KBM-7 (cell line): ENCODE measurements at regions not wholly inside any gene's neighbourhood (a gene's known extent, or its start where the extent isn't known, plus 50 kb on each side); places are given as distances from the start of the nearest gene placed in this dataset.
"Not testable (repeated sequence)": the region's sequence is repeated elsewhere in the genome, so short reads cannot be mapped to it uniquely, and the experiment has no call there.

Experiments used
- DNase-seq: peaks from one replicate; pipeline ENCODE4 v3.0.0-alpha.2; 2015
- in situ Hi-C: fragments of 300-500 bp; cut with MboI; formaldehyde crosslinking; loops from 2 replicates; pipeline ENCODE4 v1.14.3; 2020; ENCODE audit warnings: low sequenced_read_pairs, low pct_unique_long_range_greater_than_20kb, mixed read lengths

- no peak for DNase-seq
- in situ Hi-C loops = no loop called here
Observed at GRCh38 chr4:179059396-179059795, 1617.2 kb upstream of the AGA start.

DNA sequence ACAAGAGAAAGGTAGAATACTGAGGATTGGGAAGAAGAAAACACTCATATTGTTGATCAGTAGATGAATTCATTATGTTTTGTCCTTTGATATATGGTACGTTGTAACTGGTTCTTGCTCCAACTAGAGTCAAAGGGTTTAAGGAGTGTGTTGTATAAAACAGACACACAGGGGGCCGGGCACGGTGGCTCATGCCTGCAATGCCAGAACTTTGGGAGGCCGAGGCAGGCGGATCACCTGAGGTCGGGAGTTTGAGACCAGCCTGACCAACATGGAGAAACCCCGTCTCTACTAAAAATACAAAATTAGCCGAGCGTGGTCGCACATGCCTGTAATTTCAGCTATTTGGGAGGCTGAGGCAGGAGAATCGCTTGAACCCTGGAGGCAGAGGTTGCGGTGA lies 1624.0 kb upstream of the AGA start:
- DNase-seq, in situ Hi-C loops: not testable (repeated sequence)

- in situ Hi-C loops = no loop called here
- DNase-seq = no peak
Observed at GRCh38 chr4:179071131-179071530, 1628.9 kb upstream of the AGA start.

- in situ Hi-C loops = no loop called here
- no peak for DNase-seq
Observed at GRCh38 chr4:179076865-179077264, 1634.6 kb upstream of the AGA start.

- DNase-seq = peak; percentile 23
Observed at GRCh38 chr4:179095585-179096221, 1653.5 kb upstream of the AGA start.

GRCh38 chr4:179097741-179098140 lies 1655.5 kb upstream of the AGA start:
- peak; percentile 19 for DNase-seq

More at GRCh38 chr4:179095585-179096221, 1653.5 kb upstream of the AGA start:
- in situ Hi-C loops = no loop called here

DNA sequence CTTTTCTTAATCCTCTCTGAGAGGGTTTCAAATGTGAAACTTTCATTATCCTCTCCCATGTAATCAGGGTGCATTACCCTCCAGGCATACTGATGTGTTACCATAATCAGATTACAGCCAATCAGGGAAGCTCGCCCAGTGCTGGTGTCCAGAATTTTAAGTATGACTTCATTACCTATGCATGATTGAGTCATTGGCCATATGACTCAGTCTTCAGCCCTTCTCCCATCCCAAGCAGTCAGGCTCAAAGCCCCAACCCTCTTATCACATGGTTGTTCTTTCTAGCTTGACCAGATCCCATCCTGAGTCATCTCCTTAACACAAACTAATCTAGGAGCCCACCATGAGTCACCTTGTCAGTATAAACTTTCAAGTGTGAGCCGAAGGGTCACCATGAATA lies 1668.1 kb upstream of the AGA start:
- in situ Hi-C loops = no loop called here
- DNase-seq = no peak

More at GRCh38 chr4:179097741-179098140, 1655.5 kb upstream of the AGA start:
- in situ Hi-C loops = no loop called here

- DNase-seq = no peak
- in situ Hi-C loops = no loop called here
Observed at GRCh38 chr4:179110816-179111215, 1668.6 kb upstream of the AGA start.

DNA sequence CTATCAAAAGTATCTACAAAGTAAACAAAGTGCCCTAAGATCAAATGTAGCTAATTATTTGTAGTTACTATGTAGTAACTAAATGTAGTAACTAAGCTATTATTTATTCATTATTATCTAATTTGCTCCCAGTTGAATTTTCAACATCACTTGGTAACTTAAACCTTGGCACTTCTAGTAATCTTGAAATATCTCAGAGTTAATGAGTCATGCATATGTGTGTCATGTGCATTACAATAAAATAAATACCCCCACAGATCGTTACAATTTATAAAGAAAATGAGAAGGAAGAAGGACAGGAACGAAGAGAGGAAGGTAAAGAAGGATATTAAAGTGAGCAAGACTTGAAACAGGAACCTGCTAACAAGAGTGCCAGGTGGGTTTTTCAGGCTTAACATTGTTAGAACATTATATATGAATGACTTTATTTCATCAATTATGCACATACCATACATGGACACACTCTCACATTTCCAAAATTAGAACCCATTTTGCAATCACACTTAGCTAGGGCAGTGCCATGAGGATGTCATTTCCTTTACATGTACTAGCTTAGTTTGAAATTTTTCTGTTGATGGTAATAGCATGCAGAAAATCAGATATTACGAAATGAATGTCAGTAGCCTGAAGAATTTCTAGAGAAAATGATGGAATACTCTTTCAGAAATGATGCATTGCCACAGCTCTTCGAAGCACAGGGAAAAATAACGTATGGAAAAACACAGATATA lies 1670.4 kb upstream of the AGA start:
- in situ Hi-C loops = no loop called here
- DNase-seq = no peak

DNA sequence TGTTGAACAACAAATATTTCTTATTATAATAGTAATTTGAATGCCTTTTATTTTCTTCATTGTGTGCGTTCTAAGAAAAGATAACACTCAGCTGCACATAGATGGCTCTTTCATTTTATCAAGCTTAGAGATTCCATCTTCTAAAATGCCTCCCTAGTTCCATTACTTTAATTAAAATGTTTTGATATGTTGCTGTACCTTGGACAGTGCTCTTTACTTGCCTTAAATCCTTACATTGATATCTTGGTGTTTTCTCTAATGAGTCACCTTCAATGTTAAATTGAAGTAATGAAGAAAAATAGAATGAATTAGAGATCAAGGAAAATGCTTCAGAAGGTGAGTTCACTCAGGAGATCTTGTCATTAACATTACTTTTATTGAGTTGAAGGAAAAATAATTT lies 1672.4 kb upstream of the AGA start:
- no peak for DNase-seq
- in situ Hi-C loops = no loop called here

GRCh38 chr4:179116011-179116410 lies 1673.8 kb upstream of the AGA start:
- in situ Hi-C loops = no loop called here
- no peak for DNase-seq

- in situ Hi-C loops = no loop called here
- no peak for DNase-seq
Observed at GRCh38 chr4:179116581-179116980, 1674.3 kb upstream of the AGA start.

DNA sequence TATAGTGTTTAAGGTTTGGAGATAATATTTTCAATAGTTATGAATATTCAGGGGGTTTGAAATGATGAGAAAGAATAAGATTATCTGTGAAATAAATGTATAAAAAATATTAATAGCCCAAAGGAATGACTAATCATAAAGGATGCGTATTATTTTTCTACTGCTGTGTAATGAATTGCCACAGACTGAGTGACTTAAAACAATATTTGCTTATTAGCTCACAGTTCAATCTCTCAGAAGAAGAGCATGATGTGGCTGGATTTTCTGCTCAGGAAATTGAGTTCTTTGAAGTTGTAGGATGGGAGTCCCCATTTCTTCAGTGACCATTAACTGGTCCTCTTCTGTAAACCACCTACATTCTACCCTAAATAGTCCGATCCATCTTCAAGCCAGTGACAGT lies 1680.8 kb upstream of the AGA start:
- no peak for DNase-seq
- in situ Hi-C loops = no loop called here

DNA sequence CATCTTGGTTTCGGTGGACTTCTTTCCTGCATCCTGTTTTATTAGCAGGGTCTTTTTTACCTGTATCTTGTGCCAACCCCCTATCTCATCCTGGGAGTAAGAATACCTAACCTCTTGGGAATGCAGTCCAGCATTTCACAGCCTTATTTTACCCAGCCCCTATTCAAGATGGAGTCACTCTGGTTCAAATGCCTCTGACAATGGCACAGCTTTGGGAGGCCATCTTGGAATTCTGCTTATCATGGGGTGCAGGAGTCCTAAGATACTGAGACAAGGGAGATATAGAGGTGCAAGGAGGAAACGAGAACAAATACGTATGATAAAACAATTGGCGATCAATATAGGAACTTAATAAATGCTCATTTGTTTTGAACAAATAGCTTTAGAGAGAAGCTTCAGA lies 1682.2 kb upstream of the AGA start:
- DNase-seq = no peak
- in situ Hi-C loops = no loop called here

GRCh38 chr4:179124957-179125356 lies 1682.7 kb upstream of the AGA start:
- in situ Hi-C loops = no loop called here
- DNase-seq = no peak

- in situ Hi-C loops = no loop called here
- DNase-seq = no peak
Observed at GRCh38 chr4:179125870-179126269, 1683.6 kb upstream of the AGA start.

- no peak for DNase-seq
- in situ Hi-C loops = no loop called here
Observed at GRCh38 chr4:179128299-179128698, 1686.1 kb upstream of the AGA start.

DNA sequence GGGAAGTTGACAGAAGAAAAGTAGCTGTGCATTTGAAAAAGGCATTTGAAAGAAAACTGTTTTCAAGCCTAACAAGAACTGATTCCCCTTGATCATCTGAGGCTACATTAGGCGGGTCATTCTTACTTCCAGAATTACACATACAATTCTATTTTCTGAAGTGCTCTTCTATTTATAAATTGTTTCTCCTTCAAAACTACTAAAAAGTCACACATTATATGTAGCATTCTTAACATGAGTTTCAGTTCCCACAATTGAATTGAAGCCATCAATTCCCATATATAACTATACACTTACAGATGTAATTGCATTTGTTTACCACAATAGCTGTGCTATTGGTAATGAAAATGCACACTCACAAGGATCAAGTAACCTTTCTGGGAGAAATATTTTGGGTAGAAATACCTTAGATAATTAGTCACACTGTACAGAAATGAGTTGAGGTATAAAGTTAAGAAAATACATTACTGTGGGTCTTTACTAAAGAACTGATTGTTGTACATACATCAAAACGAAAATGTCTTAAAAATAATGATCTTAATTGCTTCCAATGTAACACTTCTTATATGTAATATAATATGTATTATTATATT lies 1688.0 kb upstream of the AGA start:
- DNase-seq = no peak
- in situ Hi-C loops = no loop called here

DNA sequence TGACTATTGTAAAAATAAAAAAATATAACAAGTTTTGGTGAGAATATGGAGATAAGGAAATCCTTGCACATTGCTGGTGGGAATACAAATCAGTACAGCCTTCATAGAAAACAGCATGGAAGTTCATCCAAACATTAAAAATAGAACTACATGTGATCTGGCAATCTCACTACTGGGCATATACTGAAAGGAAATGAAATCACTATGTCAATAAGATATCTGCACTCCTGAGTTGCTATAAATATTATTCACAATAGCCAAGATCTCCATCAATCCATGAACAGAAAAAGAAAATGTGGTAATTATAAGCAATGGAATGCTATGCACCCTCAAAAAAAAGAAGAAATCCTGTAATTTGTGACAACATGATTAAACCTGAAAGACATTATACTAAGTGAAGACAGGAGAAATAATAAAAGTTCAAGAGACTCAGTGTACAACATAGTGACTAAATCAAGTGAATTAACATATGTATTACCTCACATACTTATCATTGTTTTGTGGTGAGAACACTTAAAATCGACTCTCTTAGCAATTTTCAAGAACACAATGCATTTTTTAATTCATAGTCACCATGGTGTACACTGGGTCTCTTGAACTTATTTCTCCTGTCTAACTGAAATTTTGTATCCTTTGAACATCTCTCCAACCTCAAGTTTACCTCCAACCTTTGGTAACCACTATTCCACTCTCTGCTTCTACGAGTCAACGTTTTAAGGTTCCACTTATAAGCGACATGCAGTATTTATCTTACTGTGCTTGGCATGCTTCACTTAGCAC lies 1703.7 kb upstream of the AGA start:
- in situ Hi-C loops = no loop called here
- no peak for DNase-seq

DNA sequence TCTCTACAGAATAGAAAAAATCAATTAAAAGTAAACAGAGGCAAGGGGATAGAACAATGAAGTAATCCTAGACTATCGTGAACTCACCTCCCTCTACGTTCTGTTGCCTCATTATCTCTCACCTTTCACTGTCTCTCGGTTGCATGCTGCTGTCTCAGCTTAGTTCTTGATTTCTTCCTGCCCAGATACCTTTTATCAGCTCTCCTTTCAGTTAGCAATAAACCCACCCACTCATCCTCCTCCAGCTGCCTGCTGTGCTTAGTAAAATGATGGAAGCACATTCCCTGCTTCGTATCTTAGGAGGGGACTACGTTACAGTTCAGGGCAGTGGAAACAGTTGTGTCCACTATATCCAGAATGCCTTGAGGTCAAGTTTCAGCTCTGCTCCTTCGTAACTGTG lies 1709.5 kb upstream of the AGA start:
- no peak for DNase-seq
- in situ Hi-C loops = no loop called here
